ENCODE measurements at regions not wholly inside any gene's neighbourhood (a gene's known extent, or its start where the extent isn't known, plus 50 kb on each side); places are given as distances from the start of the nearest gene placed in this dataset.

- Histone ChIP-seq H3K4me2 (ENCODE audit: low read depth, low read length, poor library complexity, severe bottlenecking) (no peak overlapping the region), H3K79me2 (ENCODE audit: insufficient read depth, low read length) (no peaks in the 10 kb centered on the region), H3K9ac (ENCODE audit: low read length) (no peak overlapping the region), H3K4me3 (ENCODE audit: insufficient read depth, low read length, poor library complexity, severe bottlenecking) (no peak overlapping the region), H2AFZ (ENCODE audit: low read depth, low read length, severe bottlenecking) (no peak overlapping the region), H3K9me2 (replicated peaks; ENCODE audit: insufficient read depth, low read length) (no peaks in the 10 kb centered on the region), H3K27me3 (ENCODE audit: low read length) (no peaks in the 10 kb centered on the region), H3K9me3 (ENCODE audit: insufficient read depth, low read length) (no peaks in the 10 kb centered on the region), H3K27ac (ENCODE audit: low read depth, low read length) (no peak overlapping the region), H4K20me1 (ENCODE audit: low read depth, low read length) (no peaks in the 10 kb centered on the region), H3F3A (ENCODE audit: insufficient read depth) (no peaks in the 10 kb centered on the region), H3K36me3 (ENCODE audit: low read length) (no peaks in the 10 kb centered on the region; the same call in 1 of the 2 replicates)
- TF ChIP-seq CTCF (IDR thresholded peaks at IDR 0.05; ENCODE audit: insufficient read depth, low read length, poor library complexity, severe bottlenecking) = no peak
- TF ChIP-seq EZH2phosphoT487 (conservative IDR thresholded peaks at IDR 0.05; ENCODE audit: low read length) = no peak
These were observed 356.6 kb downstream of the KCNJ2 start for GRCh38 chr17:70525961-70526360.

- no peaks in the 10 kb centered on the region for H3F3A ChIP-seq (ENCODE audit: insufficient read depth)
- no peaks in the 10 kb centered on the region for H3K9me2 ChIP-seq (replicated peaks; ENCODE audit: insufficient read depth, low read length)
- no peaks in the 10 kb centered on the region for H4K20me1 ChIP-seq (ENCODE audit: low read depth, low read length)
- no peak overlapping the region for H2AFZ ChIP-seq (ENCODE audit: low read depth, low read length, severe bottlenecking)
- H3K27ac ChIP-seq (ENCODE audit: low read depth, low read length) = no peak overlapping the region
- no peak for TF ChIP-seq CTCF (IDR thresholded peaks at IDR 0.05; ENCODE audit: insufficient read depth, low read length, poor library complexity, severe bottlenecking)
- no peak for TF ChIP-seq EZH2phosphoT487 (conservative IDR thresholded peaks at IDR 0.05; ENCODE audit: low read length)
- no peaks in the 10 kb centered on the region for H3K27me3 ChIP-seq (ENCODE audit: low read length)
- H3K36me3 ChIP-seq (ENCODE audit: low read length) = no peaks in the 10 kb centered on the region; the same call in 1 of the 2 replicates
- H3K9ac ChIP-seq (ENCODE audit: low read length) = no peak overlapping the region
- no peak overlapping the region for H3K4me3 ChIP-seq (ENCODE audit: insufficient read depth, low read length, poor library complexity, severe bottlenecking)
- H3K9me3 ChIP-seq (ENCODE audit: insufficient read depth, low read length) = no peaks in the 10 kb centered on the region
- H3K79me2 ChIP-seq (ENCODE audit: insufficient read depth, low read length) = no peaks in the 10 kb centered on the region
- no peak overlapping the region for H3K4me2 ChIP-seq (ENCODE audit: low read depth, low read length, poor library complexity, severe bottlenecking)
These were observed 358.1 kb downstream of the KCNJ2 start for GRCh38 chr17:70527364-70527888.

GRCh38 chr17:70533427-70533826 lies 364.1 kb downstream of the KCNJ2 start:
- no peak overlapping the region for H3K4me3 ChIP-seq (ENCODE audit: insufficient read depth, low read length, poor library complexity, severe bottlenecking)
- no peak overlapping the region for H3K4me2 ChIP-seq (ENCODE audit: low read depth, low read length, poor library complexity, severe bottlenecking)
- no peak overlapping the region for H2AFZ ChIP-seq (ENCODE audit: low read depth, low read length, severe bottlenecking)
- H4K20me1 ChIP-seq (ENCODE audit: low read depth, low read length) = no peaks in the 10 kb centered on the region
- H3F3A ChIP-seq (ENCODE audit: insufficient read depth) = no peaks in the 10 kb centered on the region
- H3K27ac ChIP-seq (ENCODE audit: low read depth, low read length) = no peak overlapping the region
- no peaks in the 10 kb centered on the region for H3K9me3 ChIP-seq (ENCODE audit: insufficient read depth, low read length)
- no peaks in the 10 kb centered on the region for H3K27me3 ChIP-seq (ENCODE audit: low read length)
- no peaks in the 10 kb centered on the region for H3K79me2 ChIP-seq (ENCODE audit: insufficient read depth, low read length)
- H3K36me3 ChIP-seq (ENCODE audit: low read length) = no peaks in the 10 kb centered on the region; the same call in 1 of the 2 replicates
- H3K9ac ChIP-seq (ENCODE audit: low read length) = no peak overlapping the region
- TF ChIP-seq EZH2phosphoT487 (conservative IDR thresholded peaks at IDR 0.05; ENCODE audit: low read length) = no peak
- no peak for TF ChIP-seq CTCF (IDR thresholded peaks at IDR 0.05; ENCODE audit: insufficient read depth, low read length, poor library complexity, severe bottlenecking)
- no peaks in the 10 kb centered on the region for H3K9me2 ChIP-seq (replicated peaks; ENCODE audit: insufficient read depth, low read length)
